SKM-1 (cell line): ENCODE measurements at regions not wholly inside any gene's neighbourhood (a gene's known extent, or its start where the extent isn't known, plus 50 kb on each side); places are given as distances from the start of the nearest gene placed in this dataset.

Source experiments
- DNase-seq: peaks from one replicate; lab custom pipeline; 2025; ENCODE audit not compliant: unreplicated experiment; lab: John Stamatoyannopoulos, UW

DNA sequence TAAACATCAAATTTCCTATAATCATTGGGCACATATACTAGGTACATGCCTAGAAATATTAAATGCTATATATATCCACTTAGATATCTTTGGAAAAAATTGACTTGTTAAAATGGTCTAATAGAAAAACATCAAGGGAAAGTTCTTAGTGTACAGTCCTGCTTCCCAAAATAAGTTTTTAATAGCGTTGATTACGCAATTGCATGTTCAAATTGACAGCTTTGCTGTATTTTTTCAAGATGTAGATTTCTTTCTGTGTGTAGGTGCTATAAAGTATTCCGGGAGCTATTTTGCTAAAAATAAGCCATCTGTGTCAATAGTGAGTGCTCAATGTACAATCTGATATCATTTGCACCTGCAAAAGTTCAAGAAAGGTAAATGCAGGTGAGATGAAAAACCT is 463.9 kb upstream of the ATP2B1 start:
- no peak for DNase-seq

DNA sequence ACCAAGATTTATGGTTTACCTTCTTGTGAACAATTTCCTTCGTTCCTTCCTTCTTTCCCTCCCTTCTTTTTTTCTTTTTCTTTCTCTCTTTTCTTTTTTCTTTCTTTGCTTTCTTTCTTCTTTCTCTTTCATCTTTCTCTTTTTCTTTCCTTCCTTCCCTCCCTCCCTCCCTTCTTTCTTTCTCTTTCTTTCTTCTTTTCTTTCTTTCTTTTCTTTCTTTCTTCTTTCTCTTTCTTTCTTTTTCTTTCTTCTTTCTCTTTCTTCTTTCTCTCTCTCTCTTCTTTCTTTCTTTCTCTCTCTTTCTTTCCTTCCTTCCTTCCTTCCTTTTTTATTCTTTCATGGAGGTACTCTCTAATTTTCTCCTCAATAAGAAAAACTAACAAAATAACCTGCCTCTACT is 462.1 kb upstream of the ATP2B1 start:
- DNase-seq, result no peak

DNA sequence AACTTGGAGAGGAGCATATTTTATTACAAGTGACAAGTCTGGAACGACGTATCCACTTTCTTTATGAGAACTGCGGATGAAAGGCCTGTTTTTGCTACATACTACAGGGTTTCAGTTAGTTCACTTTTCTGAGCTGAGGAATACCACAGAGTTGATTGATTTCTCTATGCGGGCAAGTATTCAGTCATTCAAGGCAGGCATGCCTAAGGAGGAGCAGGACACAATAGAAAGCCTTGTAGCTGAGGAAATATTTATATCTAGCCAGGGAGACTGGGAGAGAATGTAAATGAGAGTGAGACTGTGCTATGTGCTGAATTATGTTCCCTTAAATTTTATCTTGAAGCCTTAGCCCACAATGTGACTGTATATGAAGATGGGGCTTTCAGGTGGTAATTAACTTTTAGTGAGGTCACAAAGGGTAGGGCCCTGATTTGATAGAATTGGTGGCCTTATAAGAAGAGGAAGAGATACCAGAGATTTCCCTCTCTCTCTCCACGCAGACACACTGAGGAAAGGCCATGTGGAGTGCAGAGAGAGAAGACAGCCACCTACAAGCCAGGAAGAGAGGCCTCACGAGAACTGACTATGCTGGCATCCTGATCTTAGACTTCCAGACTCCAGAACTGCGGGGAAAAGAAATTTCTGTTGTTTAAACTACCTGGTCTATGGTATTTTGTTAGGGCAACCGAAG is 459.0 kb upstream of the ATP2B1 start:
- DNase-seq, result no peak

DNA sequence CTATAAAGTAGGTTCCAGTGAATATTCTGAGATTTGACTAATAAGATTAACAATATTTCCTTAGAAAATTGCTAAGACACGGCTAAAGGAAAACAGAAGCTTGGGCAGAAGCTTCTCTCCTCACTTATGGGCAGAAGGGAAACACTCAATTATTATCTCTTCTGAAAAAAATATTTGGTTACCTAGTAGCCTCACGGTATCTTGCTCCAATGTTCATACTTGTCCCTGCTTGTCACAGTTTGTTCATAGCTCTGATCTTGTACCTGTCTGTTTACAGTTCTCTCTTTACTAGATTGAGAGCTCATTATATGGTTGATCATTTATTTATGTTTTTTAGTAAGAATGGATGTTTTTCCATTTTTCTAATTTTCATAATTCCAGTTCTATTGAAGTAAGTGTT is 458.0 kb upstream of the ATP2B1 start:
- DNase-seq, result no peak

DNA sequence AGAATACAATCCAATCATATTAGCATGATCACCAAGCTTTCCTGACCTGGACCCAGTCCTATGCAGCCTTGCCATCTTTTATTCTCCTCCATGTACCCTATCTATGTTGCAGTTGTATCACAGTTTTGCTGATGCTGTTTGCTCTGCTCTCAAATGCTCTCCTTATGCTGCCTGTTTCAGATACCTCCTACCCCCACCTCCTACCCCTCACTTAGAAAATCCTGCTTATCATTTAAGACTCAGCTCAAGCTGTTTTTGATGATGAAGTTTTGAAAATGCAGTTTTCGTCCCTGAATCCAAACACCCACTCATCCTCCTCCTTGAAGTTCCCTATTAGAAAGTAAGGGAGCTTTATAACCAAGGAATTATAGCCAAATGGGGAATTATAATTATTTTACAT is 457.4 kb upstream of the ATP2B1 start:
- no peak for DNase-seq

DNA sequence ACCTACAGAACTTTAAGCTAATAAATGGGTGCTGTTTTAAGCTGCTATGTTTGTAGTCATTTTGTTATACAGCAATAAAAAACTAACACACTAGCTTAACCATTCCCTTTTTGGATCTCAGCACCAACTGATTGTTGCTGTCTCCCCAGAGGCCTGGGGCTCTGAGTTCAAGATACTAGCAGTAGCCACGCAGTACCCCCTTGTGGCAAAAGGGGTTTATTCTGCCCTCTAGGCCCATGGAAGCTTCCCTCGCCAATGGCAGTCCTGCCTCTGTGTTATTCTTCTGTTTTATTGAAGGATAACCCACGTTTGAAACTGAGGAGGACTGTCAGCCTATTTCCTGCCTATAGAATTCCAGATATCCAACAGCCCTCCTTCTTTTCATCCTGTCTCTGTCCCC is 455.3 kb upstream of the ATP2B1 start:
- DNase-seq, result no peak

DNA sequence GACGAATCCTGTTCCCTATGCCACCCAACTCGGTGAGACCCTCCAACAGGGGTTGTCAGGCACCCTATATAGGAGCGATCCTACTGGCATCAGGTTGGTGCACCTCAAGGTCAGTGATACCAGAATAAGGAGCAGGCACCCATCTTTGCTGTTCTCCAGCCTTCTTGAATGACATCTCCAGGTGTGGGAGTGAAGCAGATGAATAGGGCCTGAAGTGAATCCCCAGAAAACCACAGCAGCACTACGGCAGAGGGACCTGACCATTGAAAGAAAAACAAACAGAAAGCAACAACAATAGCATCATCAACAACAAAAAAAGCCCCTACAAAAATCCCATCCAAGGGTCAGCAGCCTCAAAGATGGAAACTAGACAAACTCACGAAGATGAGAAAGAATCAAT is 445.2 kb upstream of the ATP2B1 start:
- DNase-seq, result no peak

DNA sequence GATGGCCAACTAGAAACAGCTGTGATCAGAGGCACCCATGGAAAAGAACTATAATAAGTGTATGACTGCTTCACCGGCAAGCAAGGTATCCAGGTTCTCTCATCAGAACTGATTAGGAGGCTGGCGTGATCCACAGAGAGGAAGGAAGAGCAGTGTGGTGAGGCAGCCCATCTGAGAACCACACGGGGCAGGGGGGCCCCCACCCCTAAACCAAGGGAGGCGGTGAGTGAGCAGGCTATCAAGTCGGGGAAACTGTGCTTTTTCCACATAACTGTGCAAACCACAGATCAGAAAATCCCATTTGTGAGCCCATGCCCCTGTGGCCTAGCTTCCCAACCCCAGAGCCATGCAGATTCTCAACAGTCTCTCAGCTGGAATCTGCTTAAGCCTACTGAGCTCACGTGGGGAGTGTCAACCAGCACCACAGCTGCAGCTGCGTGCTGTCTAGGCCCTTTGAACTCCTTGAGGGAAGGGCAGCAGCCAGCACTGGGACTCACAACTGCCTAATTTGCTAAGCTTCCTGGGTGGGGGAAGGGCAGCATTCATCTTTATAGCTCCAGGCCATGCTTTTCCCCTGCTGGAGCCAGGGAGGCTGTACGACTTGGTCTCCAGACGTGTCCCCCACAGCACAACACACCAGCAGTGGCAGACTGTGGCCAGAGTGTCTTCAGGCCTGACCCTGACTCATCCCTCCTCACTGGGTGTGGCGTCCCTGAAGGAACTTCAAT is 444.4 kb upstream of the ATP2B1 start:
- no peak for DNase-seq

DNA sequence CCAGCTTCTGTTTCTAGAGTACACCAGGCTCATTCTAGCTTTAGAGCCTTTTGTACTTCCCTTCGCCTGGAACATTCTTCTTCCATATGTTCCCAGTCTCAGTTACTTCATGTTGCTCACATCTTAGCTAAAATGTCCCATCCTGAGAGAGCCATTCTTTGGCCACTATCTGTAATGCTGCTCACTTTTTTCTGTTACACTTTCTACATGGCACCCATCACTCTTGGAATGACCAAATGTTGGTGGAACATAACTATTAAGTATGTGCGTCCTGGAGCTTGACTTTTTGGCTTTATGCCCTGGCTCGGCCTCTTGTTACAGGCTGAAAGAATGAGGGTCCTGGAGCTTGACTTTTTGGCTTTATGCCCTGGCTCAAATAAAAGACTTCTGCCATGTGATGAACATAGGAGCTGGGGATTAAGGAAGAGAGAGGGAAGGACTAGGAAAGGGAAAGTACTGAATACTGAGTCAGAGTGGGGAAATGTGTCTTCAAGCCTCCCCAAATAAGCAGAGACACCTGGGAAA is 442.9 kb upstream of the ATP2B1 start:
- DNase-seq, result no peak

DNA sequence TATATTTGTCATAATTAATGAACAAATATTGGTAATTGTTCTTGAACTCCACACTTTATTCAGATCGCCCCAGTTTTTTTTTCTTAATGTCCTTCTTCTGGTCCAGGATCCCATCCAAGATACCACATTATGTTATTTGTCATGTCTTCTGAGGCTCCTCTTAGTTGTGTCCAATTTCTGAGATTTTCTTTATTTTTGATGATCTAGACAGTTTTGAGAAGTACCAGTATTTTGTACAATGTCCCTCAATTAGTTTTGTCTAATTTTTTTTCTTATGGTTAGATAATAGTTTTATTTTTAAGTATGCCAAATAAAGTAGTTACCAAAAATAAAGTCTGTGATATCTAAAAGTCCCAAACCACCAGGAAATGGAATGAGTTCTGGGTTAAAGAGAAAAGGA is 440.8 kb upstream of the ATP2B1 start:
- no peak for DNase-seq

DNA sequence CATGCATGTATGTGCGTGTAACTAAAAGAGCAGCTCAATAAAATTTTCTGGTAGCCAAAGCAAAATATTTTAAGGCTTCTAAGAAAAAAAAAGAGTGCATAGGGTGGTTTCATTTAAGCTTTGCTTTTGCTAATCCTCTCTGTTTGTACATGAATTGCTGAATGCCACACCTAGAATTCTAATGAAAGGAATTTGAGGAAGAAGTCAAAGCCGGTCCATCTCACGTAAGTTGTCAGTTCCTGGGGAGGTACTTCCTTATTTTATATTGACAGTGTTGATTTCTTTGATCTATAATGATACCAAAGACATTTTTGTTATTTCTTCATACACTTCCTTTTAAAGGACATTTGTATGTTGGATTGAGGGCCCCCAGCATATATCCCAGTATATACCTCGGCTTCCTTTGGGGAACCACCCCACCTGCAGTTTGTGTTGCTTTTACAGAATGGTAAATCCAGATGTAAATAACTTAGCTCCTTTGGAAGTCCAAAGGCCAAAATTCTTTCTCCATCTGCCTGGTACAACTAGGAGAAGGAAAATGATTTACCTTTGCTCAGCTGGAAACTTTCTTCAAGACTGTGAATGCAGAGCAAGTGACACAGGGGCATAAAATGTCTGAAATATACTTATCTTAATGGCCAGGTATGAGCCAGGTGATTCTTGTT is 420.9 kb upstream of the ATP2B1 start:
- no peak for DNase-seq

DNA sequence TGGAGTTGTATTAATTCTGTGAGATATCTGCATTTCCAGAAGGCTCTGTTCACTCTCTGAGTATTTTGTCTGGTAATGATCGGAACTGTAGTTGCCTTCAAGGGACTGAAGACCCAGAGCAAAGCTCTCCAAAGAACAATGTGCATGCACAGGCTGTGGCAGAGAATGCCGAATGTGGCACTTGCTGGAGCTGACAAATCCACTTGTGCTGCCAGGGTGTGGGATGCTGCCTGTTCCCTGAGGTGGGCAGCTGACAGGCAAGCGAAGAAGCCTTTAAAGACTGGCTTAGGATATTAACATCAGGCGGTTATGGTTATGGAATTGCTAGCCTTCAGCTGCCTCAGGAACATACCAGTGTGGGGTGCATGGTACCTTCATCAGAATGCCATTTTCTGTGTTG is 419.9 kb upstream of the ATP2B1 start:
- no peak for DNase-seq

DNA sequence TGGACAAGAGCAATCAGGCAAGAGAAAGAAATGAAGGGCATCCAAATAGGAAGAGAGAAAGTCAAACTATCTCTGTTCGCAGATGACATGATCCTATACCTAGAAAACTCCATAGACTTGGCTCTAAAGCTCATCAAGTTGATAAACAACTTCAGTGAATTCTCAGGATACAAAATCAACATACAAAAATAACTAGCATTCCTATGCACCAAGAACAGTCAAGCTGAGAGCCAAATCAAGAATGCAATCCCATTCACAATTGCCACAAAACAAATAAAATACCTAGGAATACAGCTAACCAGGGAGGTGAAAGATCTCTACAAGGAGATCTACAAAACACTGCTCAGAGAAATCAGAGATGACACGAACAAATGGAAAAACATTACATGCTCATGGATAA is 417.5 kb upstream of the ATP2B1 start:
- no peak for DNase-seq

DNA sequence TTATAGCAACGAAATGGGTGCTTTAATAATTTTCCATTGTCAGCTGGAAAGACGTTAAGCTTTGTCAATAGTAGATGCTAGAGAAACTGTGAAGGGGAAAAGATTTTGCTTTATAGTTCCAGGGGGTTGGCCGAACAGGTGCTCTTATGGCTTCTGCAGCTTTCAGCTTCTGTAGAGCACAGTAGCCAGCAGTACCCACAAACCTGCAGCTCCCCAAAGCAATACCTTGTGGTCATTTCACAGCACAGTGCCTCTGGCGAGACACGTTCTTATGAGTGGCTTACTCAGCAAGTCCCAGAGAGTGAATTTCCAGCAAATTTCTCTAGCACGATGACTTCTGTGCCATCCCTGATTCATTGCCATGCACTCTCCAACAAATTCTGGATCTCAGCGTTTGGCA is 416.3 kb upstream of the ATP2B1 start:
- no peak for DNase-seq

DNA sequence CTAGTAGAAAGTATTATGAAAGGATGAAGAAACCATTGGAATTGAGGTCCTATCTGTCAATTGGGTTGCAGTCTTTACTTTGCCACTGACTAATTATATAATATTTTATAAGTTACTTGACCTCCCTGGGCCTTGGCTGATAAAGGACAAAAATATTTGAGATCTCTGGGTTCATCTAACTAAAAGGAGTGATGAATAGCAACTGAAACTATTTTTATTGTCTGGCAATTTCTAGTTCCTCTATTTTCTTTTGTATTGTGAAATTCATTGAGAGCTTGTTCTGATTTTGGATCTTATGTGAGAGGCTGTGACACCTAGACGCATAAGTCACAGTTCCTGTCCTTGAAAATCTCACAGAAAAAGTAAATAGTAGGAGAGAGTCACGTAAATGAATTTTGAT is 415.7 kb upstream of the ATP2B1 start:
- DNase-seq, result no peak

DNA sequence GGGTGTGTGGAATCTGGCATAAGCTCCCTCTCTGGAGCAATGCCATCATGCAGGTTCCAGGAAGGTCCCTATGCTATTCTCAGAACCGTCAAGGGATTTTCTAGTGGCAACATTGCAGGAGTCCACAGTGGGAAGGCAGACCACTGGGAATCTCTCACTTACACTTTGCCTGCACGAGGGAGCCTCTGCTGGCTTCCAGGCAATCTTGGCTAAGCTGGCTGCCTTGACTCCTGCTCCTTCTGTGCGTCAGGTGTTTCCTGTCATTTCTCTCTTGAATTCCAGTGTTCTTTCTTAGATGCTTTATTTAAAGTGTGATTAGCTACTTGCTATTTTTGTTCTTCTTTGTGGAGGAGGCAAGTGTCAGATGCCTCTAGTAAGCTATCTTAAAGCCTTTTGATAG is 414.0 kb upstream of the ATP2B1 start:
- no peak for DNase-seq

DNA sequence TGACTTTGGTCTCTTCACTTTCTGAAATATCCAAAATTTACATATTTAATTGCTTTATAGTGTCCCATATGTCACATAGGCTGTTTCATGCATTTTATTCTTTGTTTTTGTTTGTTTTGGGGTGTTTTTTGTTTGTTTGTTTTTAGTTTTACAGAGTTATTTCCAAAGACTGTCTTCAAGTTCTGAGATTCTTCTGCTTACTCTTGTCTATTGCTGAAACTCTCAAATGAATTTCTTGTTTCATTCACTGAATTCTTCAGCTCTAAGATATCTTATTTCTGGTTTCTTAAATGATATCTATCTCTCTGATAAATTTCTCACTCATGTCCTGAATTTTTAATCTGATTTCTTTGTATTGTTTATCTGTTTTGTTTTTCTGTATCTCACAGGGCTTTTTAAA is 412.0 kb upstream of the ATP2B1 start:
- DNase-seq, result no peak

DNA sequence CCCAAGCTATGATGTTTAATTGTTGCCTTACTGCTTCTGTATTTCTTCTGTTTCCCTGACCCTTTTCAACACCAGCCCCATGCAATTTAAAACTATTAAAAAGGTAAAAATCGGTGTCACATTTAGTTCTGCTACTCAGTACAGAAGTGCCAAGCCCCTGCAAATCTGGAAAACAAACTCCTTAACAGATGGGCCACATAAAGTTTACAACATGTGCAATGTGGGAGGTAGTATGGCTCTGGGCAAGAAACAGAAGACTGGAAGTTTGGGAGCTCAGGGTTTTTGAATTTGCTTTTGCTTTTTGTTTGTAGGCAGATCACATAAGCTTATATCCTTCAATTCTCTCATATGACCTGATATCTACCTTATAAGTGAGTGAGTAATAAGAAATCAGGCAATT is 404.0 kb upstream of the ATP2B1 start:
- DNase-seq, result no peak

DNA sequence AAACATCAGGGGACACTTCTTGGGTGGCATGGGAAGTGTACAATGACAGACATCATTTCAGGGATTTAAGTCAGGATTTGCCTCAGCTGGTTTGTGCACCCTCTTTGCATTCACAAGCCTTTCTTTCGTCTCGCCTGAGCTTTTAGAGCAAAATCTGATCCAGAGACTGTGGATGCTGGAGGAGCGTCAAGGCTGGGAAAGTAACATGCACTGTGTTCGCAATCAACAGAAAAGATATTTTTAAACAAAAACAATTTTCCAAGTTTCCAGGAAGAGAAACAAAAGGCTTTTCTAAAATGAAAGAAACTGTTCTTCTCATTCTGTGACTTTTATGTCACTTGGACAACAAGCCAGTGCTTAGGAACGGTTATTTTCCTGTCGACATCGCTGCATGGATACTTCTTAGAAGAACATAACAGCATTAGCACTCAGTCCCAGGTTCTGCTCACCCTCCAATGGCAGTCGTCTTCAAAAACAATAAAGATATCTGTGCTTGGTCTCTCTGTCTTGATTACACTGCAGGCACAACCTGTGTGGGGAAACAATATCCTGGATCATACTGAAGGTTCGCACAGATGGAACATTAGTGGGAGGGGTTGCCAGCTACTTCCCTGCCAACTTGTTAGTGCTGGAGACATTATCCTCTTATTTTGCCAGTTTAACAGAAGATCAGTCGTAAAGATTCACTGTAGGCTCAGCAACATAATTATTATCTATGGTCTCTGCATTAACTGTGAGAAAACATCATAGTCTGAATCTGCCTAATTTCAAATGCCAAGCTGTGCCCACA is 403.3 kb upstream of the ATP2B1 start:
- DNase-seq, result no peak

DNA sequence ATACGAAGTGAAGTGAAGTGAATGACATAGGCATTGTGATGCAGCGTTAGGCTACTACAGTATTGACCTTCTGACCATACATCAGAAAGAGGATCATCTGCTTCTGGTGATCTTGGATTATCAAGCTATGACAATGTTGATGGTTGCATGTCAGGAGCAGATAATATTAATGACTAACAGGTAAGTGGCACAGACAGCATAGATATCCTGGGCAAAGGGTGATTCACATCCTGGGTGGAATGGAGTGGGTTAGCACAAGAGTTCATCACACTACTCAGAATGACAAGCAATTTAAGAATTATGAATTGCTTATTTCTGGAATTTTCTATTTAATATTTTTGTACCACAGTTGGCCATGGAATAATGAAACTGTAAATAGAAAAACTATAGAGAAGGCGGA is 397.9 kb upstream of the ATP2B1 start:
- no peak for DNase-seq

DNA sequence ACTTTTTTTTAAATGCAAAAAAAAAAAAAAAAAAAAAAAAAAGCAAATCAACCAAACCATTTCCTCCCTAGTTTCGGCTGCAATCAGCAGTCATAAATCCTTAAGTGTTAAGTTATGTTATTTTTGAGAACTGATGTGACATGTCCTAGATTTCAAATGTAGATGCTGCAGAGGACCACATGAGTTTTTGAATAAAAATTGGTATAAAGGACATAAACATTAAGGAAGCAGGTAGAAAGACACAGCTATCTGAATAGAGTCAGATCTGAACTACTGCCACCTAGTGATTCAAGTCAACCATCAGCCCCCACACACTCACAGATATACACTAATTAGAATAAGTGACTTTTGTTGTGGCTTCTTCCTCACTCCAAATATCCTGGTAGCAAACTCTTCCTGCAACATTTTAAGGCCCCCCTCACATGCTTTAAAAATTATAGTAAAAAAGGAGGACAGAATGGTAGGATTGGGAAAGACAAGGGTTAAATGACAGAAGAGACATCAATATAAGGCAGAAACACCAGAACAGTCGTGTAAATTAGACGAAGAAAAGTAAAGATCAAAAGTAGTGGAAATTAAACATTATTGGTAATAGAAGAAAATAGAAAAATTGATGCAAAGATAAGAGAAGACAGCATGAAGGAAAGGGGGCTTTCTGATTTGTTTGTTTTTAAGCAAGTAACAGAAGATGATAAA is 394.5 kb upstream of the ATP2B1 start:
- no peak for DNase-seq
